ENCODE measurements at regions not wholly inside any gene's neighbourhood (a gene's known extent, or its start where the extent isn't known, plus 50 kb on each side); places are given as distances from the start of the nearest gene placed in this dataset.

- TF ChIP-seq SIX5 (IDR thresholded peaks at IDR 0.05; ENCODE audit: low read depth, low read length): no peak
Observed at GRCh38 chr2:122663620-122664019, 908.2 kb downstream of the TSN start (continued).

- H3K9ac ChIP-seq (replicated peaks in 1 of 4; ENCODE audit: extremely low read depth in 1 of 4, low read depth in 3 of 4, low read length in 3 of 4): no peak overlapping the region
- WGBS, 2 experiments (ENCODE audit: extremely low coverage in 1 of 2, insufficient coverage in 1 of 2, insufficient read length in 1 of 2, insufficient replicate concordance in 2 of 2, low coverage in 1 of 2, low lambda C conversion rate in 2 of 2, missing lambda C conversion rate in 1 of 2): 87% methylated on average over 2 of the region's 2 CpGs; no CpG with 5 or more reads in 1 of the 2 experiments
Observed at GRCh38 chr2:122669627-122670026, 914.2 kb downstream of the TSN start.

More at GRCh38 chr2:122669627-122670026, 914.2 kb downstream of the TSN start:
- TF ChIP-seq MAFK (IDR thresholded peaks at IDR 0.05; ENCODE audit: low read depth, low read length) (no peak), RXRA (IDR thresholded peaks at IDR 0.05; ENCODE audit: insufficient read depth, low read depth, low read length) (no peak), SUZ12 (IDR thresholded peaks at IDR 0.05; ENCODE audit: low read length) (no peak), HDAC2 (IDR thresholded peaks at IDR 0.05; ENCODE audit: borderline replicate concordance in 1 of 2, low read depth in 2 of 2, low read length in 2 of 2) (no peak), GABPA (IDR thresholded peaks at IDR 0.05; ENCODE audit: borderline replicate concordance, insufficient read depth, low read length) (no peak), CBX5 (IDR thresholded peaks at IDR 0.05; ENCODE audit: low read depth, low read length) (no peak), CBX8 (IDR thresholded peaks at IDR 0.05; ENCODE audit: borderline replicate concordance, low read depth, low read length) (no peak), TAF1 (IDR thresholded peaks at IDR 0.05; ENCODE audit: low read depth, low read length) (no peak), ASH2L (IDR thresholded peaks at IDR 0.05; ENCODE audit: low read length) (no peak)
- Histone ChIP-seq H3K23ac (ENCODE audit: insufficient read length) (no peak overlapping the region), H3K18ac (ENCODE audit: extremely low read depth, low read length) (no peak overlapping the region), H4K91ac (replicated peaks; ENCODE audit: insufficient read length, low read length) (no peak overlapping the region), H3K14ac (ENCODE audit: insufficient read length) (no peak overlapping the region), H3K27ac (ENCODE audit: low read depth, low read length) (no peak overlapping the region), H3K4me2 (ENCODE audit: insufficient read depth in 1 of 2, low read depth in 2 of 2, low read length in 2 of 2) (no peak overlapping the region), H2BK5ac (ENCODE audit: low read depth, low read length) (no peak overlapping the region), H3K9me3 (ENCODE audit: insufficient read depth in 2 of 2, low read depth in 1 of 2, low read length in 1 of 2) (no peaks in the 10 kb centered on the region), H2AK5ac (ENCODE audit: low read depth, low read length) (no peak overlapping the region), H3K4ac (replicated peaks; ENCODE audit: insufficient read length, low read depth, low read length) (no peak overlapping the region), H3K79me1 (ENCODE audit: low read depth, low read length) (no peaks in the 10 kb centered on the region), H4K20me1 (replicated peaks in 1 of 2; ENCODE audit: control insufficient read depth in 1 of 2, insufficient read depth in 2 of 2, low read length in 2 of 2) (no peaks in the 10 kb centered on the region), H3K23me2 (ENCODE audit: low read depth, low read length) (no peaks in the 10 kb centered on the region), H2BK15ac (ENCODE audit: low read length) (no peak overlapping the region), H4K8ac (ENCODE audit: extremely low read depth, insufficient read depth, low read length) (no peak overlapping the region), H2BK12ac (ENCODE audit: low read depth, low read length) (no peak overlapping the region), H3K4me3 (ENCODE audit: extremely low read depth in 1 of 4, insufficient read depth in 2 of 4, low read depth in 3 of 4, low read length in 4 of 4) (no peak overlapping the region), H3K27me3 (replicated peaks in 1 of 4; ENCODE audit: control insufficient read depth in 3 of 4, extremely low read depth in 1 of 4, insufficient read depth in 3 of 4, low read length in 3 of 4) (no peaks in the 10 kb centered on the region), H3K79me2 (ENCODE audit: control insufficient read depth in 1 of 2, insufficient read depth in 2 of 2, low read length in 2 of 2) (no peaks in the 10 kb centered on the region), H3K36me3 (ENCODE audit: control insufficient read depth in 2 of 4, insufficient read depth in 4 of 4, low read length in 3 of 4) (no peaks in the 10 kb centered on the region), H2BK120ac (replicated peaks; ENCODE audit: low read depth, low read length) (no peak overlapping the region), H3K4me1 (replicated peaks in 1 of 4; ENCODE audit: control insufficient read depth in 3 of 4, insufficient read depth in 4 of 4, low read length in 3 of 4) (peaks cover 0 to 3% (median 0%) of the 10 kb centered on the region in 4 experiments; a peak in 2 of 7 replicates), H2AFZ (ENCODE audit: low read length) (no peak overlapping the region), H2BK20ac (ENCODE audit: low read length) (no peak overlapping the region), H3K56ac (replicated peaks; ENCODE audit: insufficient read length, low read depth, low read length) (no peak overlapping the region), H4K5ac (ENCODE audit: insufficient read length, low read depth, low read length) (no peak overlapping the region)
- DNase-seq (ENCODE audit: low read depth in 1 of 2, low spot score in 2 of 2) (no peak), FAIRE-seq (no peak)
- ChIA-PET POLR2A (ENCODE audit: partially characterized antibody) (no interaction called here), CTCF (ENCODE audit: partially characterized antibody) (no interaction called here)
